ENCODE measurements at regions not wholly inside any gene's neighbourhood (a gene's known extent, or its start where the extent isn't known, plus 50 kb on each side); places are given as distances from the start of the nearest gene placed in this dataset.
"Not testable (repeated sequence)": the region's sequence is repeated elsewhere in the genome, so short reads cannot be mapped to it uniquely, and the experiment has no call there.

- DNase-seq (ENCODE audit: low spot score) = no peak
Observed at GRCh38 chr2:133840761-133841160, 272.5 kb upstream of the NCKAP5 start.

GRCh38 chr2:133841900-133842299 lies 273.6 kb upstream of the NCKAP5 start:
- DNase-seq (ENCODE audit: low spot score) = no peak

- DNase-seq (ENCODE audit: low spot score) = no peak
Observed at GRCh38 chr2:133842446-133842845, 274.2 kb upstream of the NCKAP5 start.

- no peak for DNase-seq (ENCODE audit: low spot score)
Observed at GRCh38 chr2:133843091-133843490, 274.8 kb upstream of the NCKAP5 start.

- no peak for DNase-seq (ENCODE audit: low spot score)
Observed at GRCh38 chr2:133843551-133843950, 275.3 kb upstream of the NCKAP5 start.

- no peak for DNase-seq (ENCODE audit: low spot score)
Observed at GRCh38 chr2:133844214-133844892, 276.1 kb upstream of the NCKAP5 start.

GRCh38 chr2:133846476-133846875 lies 278.2 kb upstream of the NCKAP5 start:
- no peak for DNase-seq (ENCODE audit: low spot score)

- no peak for DNase-seq (ENCODE audit: low spot score)
Observed at GRCh38 chr2:133847591-133847990, 279.3 kb upstream of the NCKAP5 start.

GRCh38 chr2:133848111-133848649 lies 279.9 kb upstream of the NCKAP5 start:
- no peak for DNase-seq (ENCODE audit: low spot score)

- DNase-seq (ENCODE audit: low spot score) = no peak
Observed at GRCh38 chr2:133849341-133849740, 281.1 kb upstream of the NCKAP5 start.

- DNase-seq (ENCODE audit: low spot score) = no peak
Observed at GRCh38 chr2:133854603-133855200, 286.4 kb upstream of the NCKAP5 start.

- no peak for DNase-seq (ENCODE audit: low spot score)
Observed at GRCh38 chr2:133855526-133855925, 287.3 kb upstream of the NCKAP5 start.

- no peak for DNase-seq (ENCODE audit: low spot score)
Observed at GRCh38 chr2:133856678-133857077, 288.4 kb upstream of the NCKAP5 start.

- DNase-seq (ENCODE audit: low spot score) = no peak
Observed at GRCh38 chr2:133859578-133859977, 291.3 kb upstream of the NCKAP5 start.

GRCh38 chr2:133862400-133862977 lies 294.2 kb upstream of the NCKAP5 start:
- DNase-seq (ENCODE audit: low spot score) = no peak

GRCh38 chr2:133863106-133863800 lies 295.0 kb upstream of the NCKAP5 start:
- DNase-seq (ENCODE audit: low spot score) = no peak

GRCh38 chr2:133865141-133865540 lies 296.9 kb upstream of the NCKAP5 start:
- DNase-seq (ENCODE audit: low spot score) = no peak

- no peak for DNase-seq (ENCODE audit: low spot score)
Observed at GRCh38 chr2:133867166-133867565, 298.9 kb upstream of the NCKAP5 start.

- DNase-seq (ENCODE audit: low spot score) = no peak
Observed at GRCh38 chr2:133871545-133872209, 303.4 kb upstream of the NCKAP5 start.

GRCh38 chr2:133878326-133878725 lies 310.1 kb upstream of the NCKAP5 start:
- no peak for DNase-seq (ENCODE audit: low spot score)

- no peak for DNase-seq (ENCODE audit: low spot score)
Observed at GRCh38 chr2:133879703-133880102, 311.4 kb upstream of the NCKAP5 start.

GRCh38 chr2:133882159-133882558 lies 313.9 kb upstream of the NCKAP5 start:
- DNase-seq (ENCODE audit: low spot score) = not testable (repeated sequence)
